Endothelial cell (in vitro differentiated cells): ENCODE measurements at regions not wholly inside any gene's neighbourhood (a gene's known extent, or its start where the extent isn't known, plus 50 kb on each side); places are given as distances from the start of the nearest gene placed in this dataset.

Experiments
- DNase-seq: peaks from one replicate; pipeline ENCODE4 v3.0.0; 2021; ENCODE audit warnings: low spot score
- H3K27ac Mint-ChIP-seq: one replicate; pipeline ENCODE4 v1.8.0; 2021; ENCODE audit warnings: mixed read lengths, inconsistent platforms; ENCODE audit not compliant: unreplicated experiment
- H3K27me3 Mint-ChIP-seq: one replicate; pipeline ENCODE4 v1.8.0; 2021; ENCODE audit warnings: mild to moderate bottlenecking, moderate library complexity, mixed read lengths, inconsistent platforms; ENCODE audit not compliant: unreplicated experiment
- H3K36me3 Mint-ChIP-seq: one replicate; pipeline ENCODE4 v1.8.0; 2021; ENCODE audit warnings: mild to moderate bottlenecking, low read depth, mixed read lengths, inconsistent platforms; ENCODE audit not compliant: unreplicated experiment
- H3K4me1 Mint-ChIP-seq: one replicate; pipeline ENCODE4 v1.8.0; 2021; ENCODE audit warnings: mild to moderate bottlenecking, mixed read lengths, inconsistent platforms; ENCODE audit not compliant: unreplicated experiment
- H3K4me3 Mint-ChIP-seq: one replicate; pipeline ENCODE4 v1.8.0; 2021; ENCODE audit warnings: mild to moderate bottlenecking, mixed read lengths, inconsistent platforms; ENCODE audit not compliant: unreplicated experiment
- H3K9me3 Mint-ChIP-seq: one replicate; pipeline ENCODE4 v1.8.0; 2021; ENCODE audit warnings: mixed read lengths, inconsistent platforms; ENCODE audit not compliant: unreplicated experiment
- CTCF ChIP-seq: fragments of 200-600 bp; sonication (generic); IDR thresholded peaks from one replicate; pipeline ENCODE4 v1.5.0; 2021; ENCODE audit warnings: antibody characterized with exemption; ENCODE audit not compliant: unreplicated experiment

- TF ChIP-seq CTCF, result no peak
- H3K4me3 Mint-ChIP-seq, result no peak overlapping the region
- no peak for DNase-seq
- H3K27ac Mint-ChIP-seq, result no peak overlapping the region
- H3K36me3 Mint-ChIP-seq, result peaks cover 3% of the 10 kb centered on the region
- H3K27me3 Mint-ChIP-seq, result no peaks in the 10 kb centered on the region
- no peaks in the 10 kb centered on the region for H3K4me1 Mint-ChIP-seq
- H3K9me3 Mint-ChIP-seq, result no peaks in the 10 kb centered on the region
Observed at GRCh38 chr13:100800283-100800875, 125.8 kb upstream of the TMTC4 start.

DNA sequence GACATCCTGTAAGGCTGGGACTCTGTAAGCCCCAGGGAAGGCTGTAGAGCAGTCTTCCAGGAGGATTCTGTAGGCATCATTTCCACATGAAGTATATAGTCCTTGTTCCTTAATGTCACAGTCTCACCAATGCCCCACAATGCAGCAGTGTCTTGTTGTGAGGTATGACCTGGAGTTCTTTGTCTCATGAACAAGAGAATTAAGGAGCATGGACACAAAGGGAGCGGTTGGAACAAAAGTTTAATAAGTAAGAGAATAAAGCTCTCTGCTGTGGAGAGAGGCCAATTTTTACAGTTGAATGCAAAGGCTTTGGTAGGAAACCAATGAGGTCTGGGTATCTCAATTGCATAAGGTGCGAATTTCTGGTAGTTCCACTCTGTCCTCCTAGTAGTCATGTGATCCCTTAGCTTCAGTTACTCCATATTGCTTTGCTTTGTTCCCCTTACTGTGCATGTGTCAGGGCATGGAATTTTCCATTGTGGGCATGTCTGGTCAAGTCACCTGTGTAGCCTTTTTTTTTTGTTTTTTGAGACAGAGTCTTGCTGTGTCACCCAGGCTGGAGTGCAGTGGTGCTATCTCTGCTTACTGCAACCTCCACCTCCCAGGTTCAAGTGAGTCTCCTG lies 124.3 kb upstream of the TMTC4 start:
- Mint-ChIP-seq H3K27me3 (no peaks in the 10 kb centered on the region), H3K36me3 (peaks cover 3% of the 10 kb centered on the region), H3K9me3 (no peaks in the 10 kb centered on the region), H3K4me1 (no peaks in the 10 kb centered on the region), H3K4me3 (no peak overlapping the region), H3K27ac (no peak overlapping the region)
- no peak for DNase-seq
- no peak for TF ChIP-seq CTCF

DNA sequence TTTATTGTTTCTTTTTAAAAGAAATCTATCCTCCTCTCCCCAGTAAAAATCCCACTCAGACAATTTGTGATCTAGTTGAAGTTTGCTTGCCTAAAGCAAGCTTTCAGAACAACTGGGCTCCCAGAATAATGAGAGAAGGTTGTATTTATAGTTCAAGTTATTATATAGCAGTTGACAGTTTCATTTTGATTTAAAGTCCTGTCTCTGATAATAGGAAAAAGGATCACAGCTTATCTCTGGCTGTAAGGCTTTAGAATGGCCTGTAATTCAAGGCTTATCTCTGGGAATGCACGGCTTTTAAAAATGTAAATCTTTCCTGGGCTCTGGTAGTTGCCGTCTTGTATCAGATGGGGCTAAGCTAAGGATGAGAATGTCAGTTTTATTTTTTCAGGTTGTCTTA lies 123.3 kb upstream of the TMTC4 start:
- no peak overlapping the region for H3K4me3 Mint-ChIP-seq
- H3K27me3 Mint-ChIP-seq, result no peaks in the 10 kb centered on the region
- H3K4me1 Mint-ChIP-seq, result no peaks in the 10 kb centered on the region
- no peak for TF ChIP-seq CTCF
- peaks cover 3% of the 10 kb centered on the region for H3K36me3 Mint-ChIP-seq
- H3K27ac Mint-ChIP-seq, result no peak overlapping the region
- DNase-seq, result no peak
- no peaks in the 10 kb centered on the region for H3K9me3 Mint-ChIP-seq

GRCh38 chr13:100796463-100796862 lies 121.9 kb upstream of the TMTC4 start:
- DNase-seq, result no peak
- H3K4me1 Mint-ChIP-seq, result no peaks in the 10 kb centered on the region
- H3K36me3 Mint-ChIP-seq, result peaks cover 6% of the 10 kb centered on the region
- H3K4me3 Mint-ChIP-seq, result no peak overlapping the region
- TF ChIP-seq CTCF, result no peak
- H3K27me3 Mint-ChIP-seq, result no peaks in the 10 kb centered on the region
- no peak overlapping the region for H3K27ac Mint-ChIP-seq
- H3K9me3 Mint-ChIP-seq, result no peaks in the 10 kb centered on the region

- peaks cover 2% of the 10 kb centered on the region for H3K27me3 Mint-ChIP-seq
- peaks cover 9% of the 10 kb centered on the region for H3K4me1 Mint-ChIP-seq
- H3K4me3 Mint-ChIP-seq, result no peak overlapping the region
- DNase-seq, result no peak
- H3K9me3 Mint-ChIP-seq, result no peaks in the 10 kb centered on the region
- H3K27ac Mint-ChIP-seq, result no peak overlapping the region
- no peak for TF ChIP-seq CTCF
- H3K36me3 Mint-ChIP-seq, result peaks cover 6% of the 10 kb centered on the region
Observed at GRCh38 chr13:100794575-100794974, 120.0 kb upstream of the TMTC4 start.
